ENCODE measurements at regions not wholly inside any gene's neighbourhood (a gene's known extent, or its start where the extent isn't known, plus 50 kb on each side); places are given as distances from the start of the nearest gene placed in this dataset.

GRCh38 chr17:72592967-72593325 is 472.1 kb downstream of the SOX9 start (continued):
- TF ChIP-seq MAX (IDR thresholded peaks at IDR 0.05) (no peak), ZBTB33 (IDR thresholded peaks at IDR 0.05) (no peak), YY1 (IDR thresholded peaks at IDR 0.05) (no peak), JUND (IDR thresholded peaks at IDR 0.05) (no peak), RXRA (IDR thresholded peaks at IDR 0.05) (no peak), FOXA1 (IDR thresholded peaks at IDR 0.05) (no peak)

DNA sequence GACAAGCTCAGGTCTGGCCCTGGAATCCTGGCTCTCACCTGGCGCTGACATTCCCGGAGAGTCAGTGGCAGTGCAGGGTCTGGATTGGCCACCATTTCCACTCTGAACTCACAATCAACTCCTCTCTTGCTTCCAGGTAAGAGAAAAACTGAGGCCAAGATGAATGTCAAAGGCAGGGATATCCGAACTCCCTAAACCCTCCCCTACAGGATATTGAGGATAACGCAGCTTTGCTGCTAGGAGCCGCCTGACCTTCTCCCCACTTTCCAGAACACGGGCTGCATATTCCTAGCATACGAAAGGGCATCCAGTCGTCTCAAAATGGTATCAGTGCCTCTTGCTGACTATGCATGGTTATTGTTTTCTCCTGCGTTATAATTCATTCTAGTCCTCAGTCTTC is 473.4 kb downstream of the SOX9 start:
- Histone ChIP-seq H3K4me1 (ENCODE audit: control insufficient read depth in 4 of 4, insufficient read depth in 4 of 4, low read length in 3 of 4) (peaks cover 11 to 15% (median 13%) of the 10 kb centered on the region in 4 donors), H3K9me3 (ENCODE audit: control insufficient read depth in 4 of 4, low read length in 3 of 4) (no peaks in the 10 kb centered on the region), H3K4me3 (ENCODE audit: low read depth in 1 of 3, low read length in 3 of 3) (no peak overlapping the region), H3K27ac (ENCODE audit: low read depth in 1 of 2, low read length in 2 of 2) (no peak overlapping the region), H3K27me3 (ENCODE audit: control insufficient read depth in 4 of 4, insufficient read depth in 4 of 4, low read length in 3 of 4) (peaks cover 2 to 10% (median 8%) of the 10 kb centered on the region in 4 donors), H3K36me3 (ENCODE audit: control insufficient read depth in 4 of 4, insufficient read depth in 3 of 4, low read depth in 1 of 4, low read length in 3 of 4) (no peaks in the 10 kb centered on the region), H3K9ac (ENCODE audit: low read depth in 1 of 2, low read length in 2 of 2) (no peak overlapping the region)
- 55% methylated on average over 9 of the region's 9 CpGs for WGBS
- no peak for DNase-seq (ENCODE audit: low spot score)
- TF ChIP-seq ZBTB33 (IDR thresholded peaks at IDR 0.05) (no peak), HNF4G (IDR thresholded peaks at IDR 0.05) (no peak), MAX (IDR thresholded peaks at IDR 0.05) (no peak), SP1 (IDR thresholded peaks at IDR 0.05) (no peak), FOXA1 (IDR thresholded peaks at IDR 0.05) (no peak), TAF1 (conservative IDR thresholded peaks at IDR 0.05) (no peak), RXRA (IDR thresholded peaks at IDR 0.05) (no peak), YY1 (IDR thresholded peaks at IDR 0.05) (no peak), EGR1 (IDR thresholded peaks at IDR 0.05; ENCODE audit: low read depth in 2 of 2) (no peak), FOXA2 (IDR thresholded peaks at IDR 0.05) (no peak), RAD21 (IDR thresholded peaks at IDR 0.05) (no peak)

Data from liver (tissue), 7 donors.